ENCODE measurements at regions not wholly inside any gene's neighbourhood (a gene's known extent, or its start where the extent isn't known, plus 50 kb on each side); places are given as distances from the start of the nearest gene placed in this dataset.

DNA sequence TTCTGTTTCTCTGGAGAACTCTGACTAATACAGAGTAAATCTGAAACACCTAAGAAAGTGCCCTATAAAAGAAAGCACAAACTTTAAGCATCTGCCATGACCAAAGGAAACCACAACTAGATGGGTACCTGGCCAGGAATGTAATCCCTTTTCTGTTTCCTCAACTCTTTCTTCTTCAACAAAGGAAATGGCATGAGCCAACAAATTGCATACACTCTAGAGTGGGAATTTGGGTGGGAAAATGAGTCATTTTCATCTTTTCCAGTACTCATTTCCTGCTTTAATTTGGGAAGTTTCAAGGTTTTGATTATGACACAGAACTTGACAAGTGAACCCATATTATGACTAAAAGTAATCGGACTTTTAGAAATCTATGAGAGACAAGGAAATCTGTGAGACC lies 349.2 kb upstream of the RORB start:
- intact Hi-C loops (cut with micrococcal nuclease) (no loop called here), in situ Hi-C loops (cut with MboI; ENCODE audit: low sequenced_read_pairs) (no loop called here), dilution Hi-C loops (cut with HindIII; ENCODE audit: low sequenced_read_pairs, unreplicated experiment) (no loop called here)
- Histone ChIP-seq H2AFZ (replicated peaks; ENCODE audit: low read length, poor library complexity) (no peak overlapping the region), H3K4me2 (ENCODE audit: low read depth, low read length) (no peak overlapping the region), H4K91ac (ENCODE audit: insufficient read depth, low read depth, low read length) (no peak overlapping the region), H4K5ac (ENCODE audit: low read depth, low read length) (no peak overlapping the region), H4K20me1 (ENCODE audit: insufficient read depth, low read length) (no peaks in the 10 kb centered on the region), H3K4ac (ENCODE audit: low read depth, low read length) (no peak overlapping the region), H3K36me3 (ENCODE audit: control insufficient read depth, insufficient read depth, low read length) (no peaks in the 10 kb centered on the region), H2AK9ac (replicated peaks; ENCODE audit: low read depth, low read length, poor library complexity) (no peak overlapping the region), H3K4me3 (ENCODE audit: insufficient read depth, low read depth, low read length) (no peak overlapping the region), H3K9me3 (ENCODE audit: control insufficient read depth, insufficient read depth, low read length) (peaks cover 4% of the 10 kb centered on the region; the same call in 1 of the 2 replicates), H2BK15ac (ENCODE audit: low read depth, low read length) (no peak overlapping the region), H3K56ac (ENCODE audit: extremely low read depth, insufficient read depth, low read length) (no peak overlapping the region), H3K9ac (ENCODE audit: low read depth, low read length) (no peak overlapping the region), H3K18ac (ENCODE audit: low read depth, low read length) (no peak overlapping the region), H4K8ac (ENCODE audit: low read depth in 2 of 2, low read length in 2 of 2) (no peak overlapping the region), H2BK120ac (ENCODE audit: low read depth, low read length) (no peak overlapping the region), H3K4me1 (ENCODE audit: control insufficient read depth, insufficient read depth, low read length) (no peaks in the 10 kb centered on the region), H2AK5ac (ENCODE audit: low read depth, low read length) (no peak overlapping the region), H2BK20ac (ENCODE audit: low read depth, low read length) (no peak overlapping the region), H2BK5ac (ENCODE audit: low read depth, low read length, poor library complexity, severe bottlenecking) (no peak overlapping the region), H3K79me1 (ENCODE audit: low read depth in 1 of 2, low read length in 2 of 2) (no peaks in the 10 kb centered on the region), H3K23ac (ENCODE audit: low read depth, low read length) (no peak overlapping the region), H3K27ac (ENCODE audit: insufficient read depth, low read length) (no peak overlapping the region), H3K9me1 (ENCODE audit: insufficient read depth, low read length) (no peaks in the 10 kb centered on the region), H3K27me3 (ENCODE audit: control insufficient read depth, insufficient read depth, low read length) (no peaks in the 10 kb centered on the region), H3K14ac (replicated peaks; ENCODE audit: low read depth, low read length) (no peak overlapping the region)
- POLR2A ChIA-PET (ENCODE audit: unreplicated experiment) = no interaction called here
- CTCF ChIA-PET = no interaction called here
- ATAC-seq (ENCODE audit: low read depth) = no peak
- no TSS peak for BruUV-seq (replicated peaks)
- DNase-seq = no peak
- no peak for TF ChIP-seq POLR2A (IDR thresholded peaks at IDR 0.05; ENCODE audit: low read depth, low read length)
- TF ChIP-seq CHD1 (IDR thresholded peaks at IDR 0.05; ENCODE audit: low read depth, low read length) = no peak
- TF ChIP-seq RAD21 (IDR thresholded peaks at IDR 0.05; ENCODE audit: low read length) = no peak
- no peak for TF ChIP-seq CEBPB (IDR thresholded peaks at IDR 0.05; ENCODE audit: low read depth, low read length)
- TF ChIP-seq RFX5 (IDR thresholded peaks at IDR 0.05; ENCODE audit: low read depth, low read length) = no peak
- TF ChIP-seq MAFK (IDR thresholded peaks at IDR 0.05; ENCODE audit: low read depth, low read length) = no peak
- TF ChIP-seq, protein P1, sequence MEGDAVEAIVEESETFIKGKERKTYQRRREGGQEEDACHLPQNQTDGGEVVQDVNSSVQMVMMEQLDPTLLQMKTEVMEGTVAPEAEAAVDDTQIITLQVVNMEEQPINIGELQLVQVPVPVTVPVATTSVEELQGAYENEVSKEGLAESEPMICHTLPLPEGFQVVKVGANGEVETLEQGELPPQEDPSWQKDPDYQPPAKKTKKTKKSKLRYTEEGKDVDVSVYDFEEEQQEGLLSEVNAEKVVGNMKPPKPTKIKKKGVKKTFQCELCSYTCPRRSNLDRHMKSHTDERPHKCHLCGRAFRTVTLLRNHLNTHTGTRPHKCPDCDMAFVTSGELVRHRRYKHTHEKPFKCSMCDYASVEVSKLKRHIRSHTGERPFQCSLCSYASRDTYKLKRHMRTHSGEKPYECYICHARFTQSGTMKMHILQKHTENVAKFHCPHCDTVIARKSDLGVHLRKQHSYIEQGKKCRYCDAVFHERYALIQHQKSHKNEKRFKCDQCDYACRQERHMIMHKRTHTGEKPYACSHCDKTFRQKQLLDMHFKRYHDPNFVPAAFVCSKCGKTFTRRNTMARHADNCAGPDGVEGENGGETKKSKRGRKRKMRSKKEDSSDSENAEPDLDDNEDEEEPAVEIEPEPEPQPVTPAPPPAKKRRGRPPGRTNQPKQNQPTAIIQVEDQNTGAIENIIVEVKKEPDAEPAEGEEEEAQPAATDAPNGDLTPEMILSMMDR (conservative IDR thresholded peaks at IDR 0.05; ENCODE audit: low read depth, low read length) = no peak
- TF ChIP-seq RCOR1 (IDR thresholded peaks at IDR 0.05; ENCODE audit: insufficient replicate concordance, low read length) = no peak
- TF ChIP-seq, protein P2, sequence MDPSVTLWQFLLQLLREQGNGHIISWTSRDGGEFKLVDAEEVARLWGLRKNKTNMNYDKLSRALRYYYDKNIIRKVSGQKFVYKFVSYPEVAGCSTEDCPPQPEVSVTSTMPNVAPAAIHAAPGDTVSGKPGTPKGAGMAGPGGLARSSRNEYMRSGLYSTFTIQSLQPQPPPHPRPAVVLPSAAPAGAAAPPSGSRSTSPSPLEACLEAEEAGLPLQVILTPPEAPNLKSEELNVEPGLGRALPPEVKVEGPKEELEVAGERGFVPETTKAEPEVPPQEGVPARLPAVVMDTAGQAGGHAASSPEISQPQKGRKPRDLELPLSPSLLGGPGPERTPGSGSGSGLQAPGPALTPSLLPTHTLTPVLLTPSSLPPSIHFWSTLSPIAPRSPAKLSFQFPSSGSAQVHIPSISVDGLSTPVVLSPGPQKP (IDR thresholded peaks at IDR 0.05; ENCODE audit: borderline replicate concordance, low read depth, low read length) = no peak
- TF ChIP-seq FOS (IDR thresholded peaks at IDR 0.05; ENCODE audit: low read depth, low read length) = no peak
- TF ChIP-seq, protein P3, sequence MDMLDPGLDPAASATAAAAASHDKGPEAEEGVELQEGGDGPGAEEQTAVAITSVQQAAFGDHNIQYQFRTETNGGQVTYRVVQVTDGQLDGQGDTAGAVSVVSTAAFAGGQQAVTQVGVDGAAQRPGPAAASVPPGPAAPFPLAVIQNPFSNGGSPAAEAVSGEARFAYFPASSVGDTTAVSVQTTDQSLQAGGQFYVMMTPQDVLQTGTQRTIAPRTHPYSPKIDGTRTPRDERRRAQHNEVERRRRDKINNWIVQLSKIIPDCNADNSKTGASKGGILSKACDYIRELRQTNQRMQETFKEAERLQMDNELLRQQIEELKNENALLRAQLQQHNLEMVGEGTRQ (IDR thresholded peaks at IDR 0.05; ENCODE audit: low read depth, low read length) = no peak
- no peak for TF ChIP-seq MAZ (IDR thresholded peaks at IDR 0.05; ENCODE audit: borderline replicate concordance, low read depth, low read length)
- no peak for TF ChIP-seq NFE2L2 (IDR thresholded peaks at IDR 0.05; ENCODE audit: low read depth, low read length)
- no CpG with 5 or more reads among the region's 1 CpG for WGBS, 2 experiments (ENCODE audit: extremely low coverage in 2 of 2, insufficient read length in 1 of 2)

Data from IMR-90 (cell line).